H7 (cell line): ENCODE measurements at regions not wholly inside any gene's neighbourhood (a gene's known extent, or its start where the extent isn't known, plus 50 kb on each side); places are given as distances from the start of the nearest gene placed in this dataset.

Experiments
- DNase-seq: peaks from one replicate; pipeline ENCODE4 v3.0.0; 2012
- H3K27me3 ChIP-seq: 2 replicates; pipeline ENCODE4 v1.6.0; 2011; ENCODE audit warnings: mild to moderate bottlenecking, low read length; ENCODE audit not compliant: control insufficient read depth, insufficient read depth
- H3K36me3 ChIP-seq: replicated peaks from 2 replicates; pipeline ENCODE4 v1.5.1; 2011; ENCODE audit warnings: low read length; ENCODE audit not compliant: control insufficient read depth, insufficient read depth
- H3K4me3 ChIP-seq: 2 replicates; pipeline ENCODE4 v1.5.1; 2011; ENCODE audit warnings: low read depth, mild to moderate bottlenecking, control low read depth, low read length, moderate library complexity; ENCODE audit not compliant: insufficient read depth

DNA sequence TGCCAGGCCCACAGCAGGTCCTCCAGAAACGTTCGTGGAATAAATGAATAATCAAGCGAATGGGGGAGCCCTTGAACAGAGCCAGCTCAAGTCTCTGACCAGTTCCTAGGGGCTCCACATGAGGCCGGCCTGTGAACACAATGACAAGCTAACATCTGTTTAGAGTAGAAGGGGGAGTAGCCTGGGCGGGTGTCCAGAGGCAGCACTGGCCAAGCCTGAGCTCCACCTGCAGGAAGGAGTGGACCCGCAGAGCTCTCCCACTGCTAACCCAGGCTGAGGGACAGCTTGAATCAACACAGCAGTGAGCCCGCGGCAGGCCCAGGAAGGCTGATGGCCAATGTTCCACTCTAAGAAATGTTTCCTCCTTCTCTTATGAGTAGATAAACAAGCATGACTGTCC is 234.8 kb upstream of the RAB6C start:
- DNase-seq: peak; percentile 75
- H3K36me3 ChIP-seq: no peaks in the 10 kb centered on the region
- H3K27me3 ChIP-seq: no peaks in the 10 kb centered on the region
- H3K4me3 ChIP-seq: no peak overlapping the region

DNA sequence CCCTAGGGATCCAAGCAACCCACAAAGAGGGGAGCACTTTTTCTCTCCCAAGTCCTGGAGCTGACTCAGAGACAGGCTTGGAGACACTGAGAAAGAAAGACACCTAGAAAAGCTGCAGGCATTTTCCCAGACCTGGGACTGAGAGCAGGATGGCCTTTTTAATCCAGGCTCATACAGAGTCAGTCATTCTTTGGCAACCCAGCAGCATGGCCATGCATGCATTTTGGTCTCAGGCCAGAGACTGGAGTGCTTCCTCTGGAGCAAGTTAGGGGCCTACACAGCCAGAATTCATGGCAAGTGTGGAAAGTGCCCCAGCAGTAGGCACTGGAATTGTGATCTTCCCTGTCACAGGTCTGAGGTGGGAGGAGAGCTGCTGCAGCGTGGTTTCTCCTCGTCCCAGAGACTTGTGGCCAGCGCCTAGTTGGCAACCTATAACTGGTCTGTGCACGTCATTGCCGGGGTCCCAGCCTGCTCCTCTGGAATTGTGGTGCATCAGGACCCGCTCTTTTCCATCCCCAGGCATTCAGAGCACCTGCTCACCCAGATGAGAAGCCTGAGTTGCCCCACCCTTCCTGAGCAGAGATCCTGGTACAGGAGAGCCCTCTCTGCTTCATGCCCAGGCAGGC is 231.9 kb upstream of the RAB6C start:
- no peaks in the 10 kb centered on the region for H3K27me3 ChIP-seq
- no peak overlapping the region for H3K4me3 ChIP-seq
- no peaks in the 10 kb centered on the region for H3K36me3 ChIP-seq
- DNase-seq: no peak

DNA sequence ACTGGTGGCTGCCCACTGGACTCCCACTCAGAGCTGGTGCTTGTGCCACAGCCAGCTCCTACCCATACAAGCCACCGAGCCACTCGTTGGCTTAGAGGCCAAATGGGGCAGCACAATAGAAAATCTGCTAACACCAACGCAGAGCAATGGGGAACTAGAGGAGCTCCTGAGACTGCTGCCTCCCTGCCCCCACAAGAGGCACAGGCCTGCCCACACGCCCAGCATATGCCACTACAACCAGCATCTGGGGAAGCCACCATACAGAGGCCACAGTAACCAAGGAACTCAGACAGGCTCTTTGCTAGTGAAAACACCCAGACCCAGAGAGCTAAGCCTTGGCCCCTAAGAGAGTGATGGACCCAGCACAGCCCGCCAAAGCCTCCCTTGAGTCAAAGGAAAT is 231.2 kb upstream of the RAB6C start:
- H3K4me3 ChIP-seq: no peak overlapping the region
- H3K27me3 ChIP-seq: no peaks in the 10 kb centered on the region
- H3K36me3 ChIP-seq: no peaks in the 10 kb centered on the region
- no peak for DNase-seq

GRCh38 chr2:129748653-129749052 is 230.8 kb upstream of the RAB6C start:
- no peaks in the 10 kb centered on the region for H3K36me3 ChIP-seq
- peak; percentile 74 for DNase-seq
- H3K4me3 ChIP-seq: no peak overlapping the region
- H3K27me3 ChIP-seq: no peaks in the 10 kb centered on the region

DNA sequence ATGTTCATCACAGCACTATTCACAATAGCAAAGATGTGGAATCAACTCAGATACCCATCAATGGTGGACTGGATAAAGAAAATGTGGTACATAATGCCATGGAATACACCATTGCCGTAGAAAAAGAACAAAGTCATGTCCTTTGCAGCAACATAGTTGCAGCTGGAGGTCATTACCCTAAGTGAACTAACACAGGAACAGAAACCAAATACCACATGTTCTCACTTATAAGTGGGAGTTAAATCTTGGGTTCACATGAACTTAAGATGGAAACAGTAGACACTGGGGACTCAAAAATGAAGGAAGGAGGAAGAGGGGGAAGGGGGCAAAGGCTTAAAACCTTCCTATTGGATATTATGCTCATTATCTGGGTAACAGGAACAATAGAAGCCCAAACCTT is 228.1 kb upstream of the RAB6C start:
- no peak for DNase-seq
- Histone ChIP-seq H3K36me3 (no peaks in the 10 kb centered on the region), H3K27me3 (no peaks in the 10 kb centered on the region), H3K4me3 (no peak overlapping the region)

GRCh38 chr2:129752176-129752575 is 227.3 kb upstream of the RAB6C start:
- H3K4me3 ChIP-seq: no peak overlapping the region
- no peaks in the 10 kb centered on the region for H3K36me3 ChIP-seq
- DNase-seq: no peak
- no peaks in the 10 kb centered on the region for H3K27me3 ChIP-seq

GRCh38 chr2:129752686-129753085 is 226.8 kb upstream of the RAB6C start:
- Histone ChIP-seq H3K36me3 (no peaks in the 10 kb centered on the region), H3K4me3 (no peak overlapping the region), H3K27me3 (no peaks in the 10 kb centered on the region)
- DNase-seq: no peak

DNA sequence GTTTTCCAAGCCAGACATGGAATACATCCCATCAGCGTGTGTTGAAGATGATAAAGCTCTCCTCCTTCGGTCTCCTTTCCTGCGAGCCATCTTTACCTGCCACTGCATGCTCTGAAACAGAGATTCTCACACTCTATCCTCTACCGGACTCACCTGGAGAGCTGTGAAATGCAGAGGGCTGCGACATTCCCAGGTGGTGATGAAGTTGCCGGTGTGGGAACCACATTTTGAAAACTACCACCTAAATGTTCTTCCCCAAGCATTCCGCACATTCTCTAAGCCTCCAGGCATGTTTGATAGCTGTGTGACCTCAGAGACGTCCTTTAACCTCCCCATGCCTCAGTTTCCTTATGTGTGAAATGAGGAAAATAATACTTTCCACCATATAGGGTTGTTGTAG is 226.2 kb upstream of the RAB6C start:
- Histone ChIP-seq H3K27me3 (no peaks in the 10 kb centered on the region), H3K36me3 (no peaks in the 10 kb centered on the region), H3K4me3 (no peak overlapping the region)
- DNase-seq: no peak

GRCh38 chr2:129754421-129754820 is 225.0 kb upstream of the RAB6C start:
- H3K4me3 ChIP-seq: no peak overlapping the region
- DNase-seq: no peak
- H3K36me3 ChIP-seq: no peaks in the 10 kb centered on the region
- no peaks in the 10 kb centered on the region for H3K27me3 ChIP-seq

- DNase-seq: no peak
- no peaks in the 10 kb centered on the region for H3K27me3 ChIP-seq
- H3K36me3 ChIP-seq: no peaks in the 10 kb centered on the region
- no peak overlapping the region for H3K4me3 ChIP-seq
Measured at GRCh38 chr2:129754831-129755230, 224.6 kb upstream of the RAB6C start.

DNA sequence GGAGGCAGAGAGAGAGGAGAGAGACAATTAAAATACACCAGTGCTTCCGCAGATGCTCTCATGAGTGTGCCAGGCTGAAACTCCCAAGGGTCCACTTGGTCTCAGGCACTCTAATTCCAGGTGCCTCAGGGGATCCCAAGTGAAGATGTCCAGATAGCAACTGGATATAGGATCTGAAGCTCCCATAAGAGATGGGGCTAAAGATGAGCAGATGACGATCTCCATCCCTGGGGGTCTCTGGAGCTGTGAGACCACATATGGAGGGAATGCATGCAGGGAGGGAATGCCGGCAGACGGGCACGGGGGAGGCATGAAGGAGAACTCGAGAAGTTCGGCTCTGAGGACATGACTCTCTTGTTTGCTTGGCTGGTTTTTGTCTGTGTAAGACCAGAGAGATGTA is 223.7 kb upstream of the RAB6C start:
- DNase-seq: no peak
- Histone ChIP-seq H3K27me3 (no peaks in the 10 kb centered on the region), H3K36me3 (no peaks in the 10 kb centered on the region), H3K4me3 (no peak overlapping the region)

DNA sequence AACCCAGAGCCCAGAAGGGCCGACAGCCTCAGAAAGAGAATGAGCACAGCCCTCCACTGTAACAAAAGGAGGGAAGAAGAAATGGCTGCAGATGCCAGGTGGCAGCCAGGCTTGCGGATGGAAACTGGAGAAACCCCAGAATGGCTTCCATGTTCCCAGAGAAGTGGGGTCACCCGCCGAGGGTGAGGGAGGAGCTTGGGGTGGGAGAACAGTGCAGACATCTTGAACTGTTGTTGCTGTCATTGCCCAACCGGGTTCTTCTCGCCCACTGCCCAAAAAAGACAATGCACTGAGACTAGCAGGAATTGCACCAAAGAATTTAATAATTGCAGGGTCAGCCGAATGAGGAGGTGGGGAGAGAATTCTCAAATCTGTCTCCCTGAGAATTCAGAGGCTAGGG is 223.2 kb upstream of the RAB6C start:
- no peaks in the 10 kb centered on the region for H3K36me3 ChIP-seq
- H3K27me3 ChIP-seq: no peaks in the 10 kb centered on the region
- H3K4me3 ChIP-seq: no peak overlapping the region
- no peak for DNase-seq

DNA sequence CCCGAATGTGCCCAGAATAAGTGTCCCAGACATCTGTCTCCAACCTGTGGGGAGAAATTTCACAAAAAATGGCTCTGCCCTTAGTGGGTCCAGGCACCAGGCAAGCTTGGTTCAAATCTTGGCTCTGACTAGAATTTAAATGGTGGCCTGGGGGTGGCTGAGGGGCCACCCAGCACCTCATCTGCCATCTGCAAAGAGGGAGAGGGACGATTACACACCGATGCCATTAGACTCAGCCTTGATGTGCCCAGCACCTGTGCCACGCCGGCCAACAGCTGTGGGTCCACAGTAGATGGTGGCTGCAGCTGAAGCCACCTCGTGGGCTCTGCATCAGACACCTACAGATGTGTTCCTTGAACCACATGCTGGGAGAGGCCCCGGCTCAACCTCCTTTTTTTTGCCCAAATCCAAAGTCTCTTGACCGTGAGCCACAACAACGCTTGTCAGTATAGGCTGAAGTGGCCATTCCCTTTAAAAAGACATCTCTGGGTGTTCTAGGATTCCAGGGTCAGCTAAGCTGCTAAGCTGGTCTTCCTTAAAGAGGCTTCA is 222.0 kb upstream of the RAB6C start:
- Histone ChIP-seq H3K27me3 (no peaks in the 10 kb centered on the region), H3K36me3 (no peaks in the 10 kb centered on the region)
- no peak for DNase-seq

GRCh38 chr2:129757915-129758783 is 221.3 kb upstream of the RAB6C start:
- no peaks in the 10 kb centered on the region for H3K36me3 ChIP-seq
- peak overlapping the region; percentile 28 for H3K4me3 ChIP-seq
- peak; percentile 75 for DNase-seq
- H3K27me3 ChIP-seq: no peaks in the 10 kb centered on the region

More for the DNA sequence above, 222.0 kb upstream of the RAB6C start:
- H3K4me3 ChIP-seq: no peak overlapping the region

DNA sequence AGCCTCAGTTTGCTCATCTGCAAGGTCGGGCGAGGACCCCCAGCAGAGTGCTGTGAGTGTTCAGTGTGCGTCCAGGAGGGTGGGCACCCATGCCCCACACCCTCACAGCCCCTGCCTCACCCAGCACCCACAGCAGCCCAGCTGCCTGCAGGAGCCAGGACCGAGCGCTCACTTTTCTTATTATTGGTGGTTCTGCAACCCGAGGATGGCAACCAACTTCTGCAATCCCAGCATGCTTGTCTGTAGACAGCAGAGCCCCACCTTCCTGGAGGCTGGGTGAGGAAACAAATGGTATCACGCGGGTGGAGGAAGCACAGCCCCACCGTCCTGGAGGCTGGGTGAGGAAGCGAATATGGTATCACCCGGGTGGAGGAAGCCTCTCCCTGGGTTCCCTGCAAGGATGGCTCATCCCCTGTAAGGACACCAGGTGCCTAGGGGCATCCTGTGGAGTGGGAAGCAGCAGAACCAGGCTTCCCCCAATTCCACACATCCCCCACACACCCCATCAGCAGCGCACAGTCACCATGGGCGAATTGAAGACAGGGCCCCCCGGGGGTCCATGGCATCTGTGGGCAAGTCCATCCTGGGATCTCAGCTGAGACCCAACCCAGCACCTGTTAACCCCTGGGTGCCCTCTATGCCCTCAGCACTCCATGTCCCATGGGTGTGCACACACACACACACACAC is 220.5 kb upstream of the RAB6C start:
- Histone ChIP-seq H3K36me3 (no peaks in the 10 kb centered on the region), H3K27me3 (no peaks in the 10 kb centered on the region), H3K4me3 (peak overlapping the region; percentile 28)
- peak; percentile 50 for DNase-seq
